ENCODE measurements at regions not wholly inside any gene's neighbourhood (a gene's known extent, or its start where the extent isn't known, plus 50 kb on each side); places are given as distances from the start of the nearest gene placed in this dataset.

DNA sequence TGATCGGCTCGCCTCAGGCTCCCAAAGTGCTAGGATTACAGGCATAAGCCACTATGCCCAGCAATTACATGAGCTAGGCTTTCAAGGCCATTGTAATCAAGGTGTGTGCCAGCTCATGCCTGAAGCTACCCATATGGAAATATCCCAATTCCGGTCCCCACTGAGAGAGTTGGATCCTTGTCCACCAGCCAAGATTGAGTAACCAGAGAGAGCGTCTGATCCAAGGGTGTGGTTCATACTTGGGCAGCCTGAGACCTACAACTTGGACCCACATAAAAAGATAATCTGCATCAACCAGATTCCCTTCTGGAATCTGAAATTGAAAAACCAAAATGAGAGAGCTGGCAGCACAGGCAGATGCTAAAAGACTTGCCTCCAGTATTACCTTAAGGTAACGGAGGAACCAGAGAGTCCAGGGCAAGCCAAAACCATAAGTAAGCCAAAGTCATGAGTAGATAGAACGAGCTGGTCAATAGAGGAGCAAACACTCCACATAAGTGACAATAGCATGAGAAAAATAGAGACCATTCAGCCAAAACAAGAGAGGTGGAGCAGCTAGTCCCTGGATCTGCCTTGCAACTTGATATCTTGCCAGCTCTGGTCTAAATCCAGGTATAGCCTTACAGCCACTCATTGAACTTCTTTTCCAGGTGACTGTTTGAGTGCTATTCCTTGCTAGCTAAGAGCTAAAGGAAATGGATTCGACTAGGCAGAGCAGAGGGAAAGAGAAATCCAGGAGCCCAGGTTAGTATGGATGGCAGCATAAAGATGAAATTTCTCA lies 63.8 kb upstream of the ATP1A1 start:
- TF ChIP-seq ZNF354B (CRISPR knock-in tag; IDR thresholded peaks at IDR 0.05) = no peak
- no peak for TF ChIP-seq NBN (IDR thresholded peaks at IDR 0.05; ENCODE audit: low read depth)
- POLR2A ChIA-PET = interaction anchor here (0.8 to 1.4 kb wide), 3 partner anchors 10 to 13 kb away, joined by 4 to 5 read pairs (median 4); no protein-coding TSS in a partner anchor

DNA sequence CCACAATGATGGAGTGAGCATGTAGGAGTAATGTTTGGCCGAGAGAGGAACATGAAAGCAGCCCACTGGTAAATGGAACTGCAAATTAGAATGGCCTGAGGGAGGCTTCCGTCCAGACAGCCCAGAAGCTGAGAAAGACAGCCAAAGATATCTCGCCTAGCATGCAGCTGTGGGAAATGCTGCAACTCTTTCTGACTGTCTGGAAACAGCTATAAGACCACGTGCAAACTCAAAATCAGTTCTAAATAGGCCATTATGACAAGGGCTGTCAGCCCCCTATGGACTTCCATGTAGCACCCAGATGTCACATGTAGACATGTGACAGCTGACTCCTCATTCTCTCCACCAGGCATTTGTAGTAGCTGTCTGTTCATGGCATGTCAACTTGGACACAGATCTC lies 62.9 kb upstream of the ATP1A1 start:
- intact Hi-C loops (cut with micrococcal nuclease) (no loop called here), in situ Hi-C loops (cut with MboI) (no loop called here)
- Histone ChIP-seq H3K4me3 (no peak overlapping the region), H4K20me1 (replicated peaks; ENCODE audit: control insufficient read depth, insufficient read depth, low read length) (no peaks in the 10 kb centered on the region), H2AFZ (ENCODE audit: low read depth, low read length) (no peak overlapping the region), H3K36me3 (ENCODE audit: control insufficient read depth, insufficient read depth, low read length) (no peaks in the 10 kb centered on the region), H3K9me1 (ENCODE audit: control insufficient read depth, insufficient read depth, low read length) (no peaks in the 10 kb centered on the region), H3K9ac (ENCODE audit: insufficient read depth in 1 of 2, low read depth in 2 of 2, low read length in 2 of 2) (no peak overlapping the region), H3K4me1 (replicated peaks in 1 of 2; ENCODE audit: control insufficient read depth in 2 of 2, insufficient read depth in 2 of 2, low read length in 2 of 2) (no peaks in the 10 kb centered on the region), H3K9me3 (replicated peaks; ENCODE audit: control insufficient read depth, insufficient read depth, low read depth, low read length) (no peaks in the 10 kb centered on the region), H3K4me2 (ENCODE audit: insufficient read depth, low read length) (no peak overlapping the region), H3K27me3 (ENCODE audit: control insufficient read depth in 2 of 2, insufficient read depth in 2 of 2, low read length in 2 of 2) (peaks cover 0 to 5% of the 10 kb centered on the region in 2 experiments; a peak in 2 of 5 replicates), H3K79me2 (ENCODE audit: control insufficient read depth, insufficient read depth, low read length) (no peaks in the 10 kb centered on the region), H3K27ac (ENCODE audit: extremely low read depth, low read depth, low read length) (no peak overlapping the region)
- ATAC-seq (no peak), DNase-seq (ENCODE audit: extremely low read depth in 1 of 4, low spot score in 3 of 4) (no peak), FAIRE-seq (no peak)
- BruUV-seq (replicated peaks) = no TSS peak
- WGBS (ENCODE audit: insufficient coverage, low coverage, missing lambda C conversion rate) = 9% methylated on average over 4 of the region's 4 CpGs
- ChIA-PET CTCF (ENCODE audit: low intra/inter-chr PET ratio) (no interaction called here), POLR2A (interaction anchor here (0.6 to 1.4 kb wide), 3 partner anchors 9 to 211 kb away, joined by 3 to 5 read pairs (median 4); no protein-coding TSS in a partner anchor)
- TF ChIP-seq ZNF23 (CRISPR knock-in tag; IDR thresholded peaks at IDR 0.05) (no peak), L3MBTL2 (IDR thresholded peaks at IDR 0.05) (no peak), HDAC1 (IDR thresholded peaks at IDR 0.05) (no peak), MED1 (CRISPR knock-in tag; IDR thresholded peaks at IDR 0.05; ENCODE audit: borderline replicate concordance) (no peak), ZNF586 (CRISPR knock-in tag; conservative IDR thresholded peaks at IDR 0.05) (no peak), MBD2 (IDR thresholded peaks at IDR 0.05; ENCODE audit: borderline replicate concordance, low read depth) (no peak), NCOA1 (IDR thresholded peaks at IDR 0.05; ENCODE audit: low read depth) (no peak), ZNF79 (CRISPR knock-in tag; IDR thresholded peaks at IDR 0.05; ENCODE audit: low read depth) (no peak), CHD4 (IDR thresholded peaks at IDR 0.05; ENCODE audit: insufficient read depth, insufficient replicate concordance, low read depth, low read length, poor library complexity, severe bottlenecking) (no peak)
- TF ChIP-seq, protein P1, sequence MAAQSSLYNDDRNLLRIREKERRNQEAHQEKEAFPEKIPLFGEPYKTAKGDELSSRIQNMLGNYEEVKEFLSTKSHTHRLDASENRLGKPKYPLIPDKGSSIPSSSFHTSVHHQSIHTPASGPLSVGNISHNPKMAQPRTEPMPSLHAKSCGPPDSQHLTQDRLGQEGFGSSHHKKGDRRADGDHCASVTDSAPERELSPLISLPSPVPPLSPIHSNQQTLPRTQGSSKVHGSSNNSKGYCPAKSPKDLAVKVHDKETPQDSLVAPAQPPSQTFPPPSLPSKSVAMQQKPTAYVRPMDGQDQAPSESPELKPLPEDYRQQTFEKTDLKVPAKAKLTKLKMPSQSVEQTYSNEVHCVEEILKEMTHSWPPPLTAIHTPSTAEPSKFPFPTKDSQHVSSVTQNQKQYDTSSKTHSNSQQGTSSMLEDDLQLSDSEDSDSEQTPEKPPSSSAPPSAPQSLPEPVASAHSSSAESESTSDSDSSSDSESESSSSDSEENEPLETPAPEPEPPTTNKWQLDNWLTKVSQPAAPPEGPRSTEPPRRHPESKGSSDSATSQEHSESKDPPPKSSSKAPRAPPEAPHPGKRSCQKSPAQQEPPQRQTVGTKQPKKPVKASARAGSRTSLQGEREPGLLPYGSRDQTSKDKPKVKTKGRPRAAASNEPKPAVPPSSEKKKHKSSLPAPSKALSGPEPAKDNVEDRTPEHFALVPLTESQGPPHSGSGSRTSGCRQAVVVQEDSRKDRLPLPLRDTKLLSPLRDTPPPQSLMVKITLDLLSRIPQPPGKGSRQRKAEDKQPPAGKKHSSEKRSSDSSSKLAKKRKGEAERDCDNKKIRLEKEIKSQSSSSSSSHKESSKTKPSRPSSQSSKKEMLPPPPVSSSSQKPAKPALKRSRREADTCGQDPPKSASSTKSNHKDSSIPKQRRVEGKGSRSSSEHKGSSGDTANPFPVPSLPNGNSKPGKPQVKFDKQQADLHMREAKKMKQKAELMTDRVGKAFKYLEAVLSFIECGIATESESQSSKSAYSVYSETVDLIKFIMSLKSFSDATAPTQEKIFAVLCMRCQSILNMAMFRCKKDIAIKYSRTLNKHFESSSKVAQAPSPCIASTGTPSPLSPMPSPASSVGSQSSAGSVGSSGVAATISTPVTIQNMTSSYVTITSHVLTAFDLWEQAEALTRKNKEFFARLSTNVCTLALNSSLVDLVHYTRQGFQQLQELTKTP (IDR thresholded peaks at IDR 0.05; ENCODE audit: low read depth in 1 of 2, partially characterized antibody in 2 of 2) = no peak

More for the DNA sequence above, 63.8 kb upstream of the ATP1A1 start:
- ATAC-seq (no peak), DNase-seq (ENCODE audit: extremely low read depth in 1 of 4, low spot score in 3 of 4) (no peak), FAIRE-seq (no peak)
- no TSS peak for BruUV-seq (replicated peaks)
- intact Hi-C loops (cut with micrococcal nuclease) (no loop called here), in situ Hi-C loops (cut with MboI) (no loop called here)
- Histone ChIP-seq H4K20me1 (replicated peaks; ENCODE audit: control insufficient read depth, insufficient read depth, low read length) (no peaks in the 10 kb centered on the region), H3K27ac (ENCODE audit: extremely low read depth, low read depth, low read length) (no peak overlapping the region), H2AFZ (ENCODE audit: low read depth, low read length) (no peak overlapping the region), H3K36me3 (ENCODE audit: control insufficient read depth, insufficient read depth, low read length) (no peaks in the 10 kb centered on the region), H3K4me1 (replicated peaks in 1 of 2; ENCODE audit: control insufficient read depth in 2 of 2, insufficient read depth in 2 of 2, low read length in 2 of 2) (no peaks in the 10 kb centered on the region), H3K4me3 (no peak overlapping the region), H3K27me3 (ENCODE audit: control insufficient read depth in 2 of 2, insufficient read depth in 2 of 2, low read length in 2 of 2) (peaks cover 0 to 5% of the 10 kb centered on the region in 2 experiments; a peak in 2 of 5 replicates), H3K9me3 (replicated peaks; ENCODE audit: control insufficient read depth, insufficient read depth, low read depth, low read length) (no peaks in the 10 kb centered on the region), H3K9me1 (ENCODE audit: control insufficient read depth, insufficient read depth, low read length) (no peaks in the 10 kb centered on the region), H3K4me2 (ENCODE audit: insufficient read depth, low read length) (no peak overlapping the region), H3K79me2 (ENCODE audit: control insufficient read depth, insufficient read depth, low read length) (no peaks in the 10 kb centered on the region), H3K9ac (ENCODE audit: insufficient read depth in 1 of 2, low read depth in 2 of 2, low read length in 2 of 2) (no peak overlapping the region)
- CTCF ChIA-PET (ENCODE audit: low intra/inter-chr PET ratio) = no interaction called here
- WGBS (ENCODE audit: insufficient coverage, low coverage, missing lambda C conversion rate) = 8% methylated on average over 7 of the region's 7 CpGs

Measured in K562 (cell line).